ENCODE measurements at regions not wholly inside any gene's neighbourhood (a gene's known extent, or its start where the extent isn't known, plus 50 kb on each side); places are given as distances from the start of the nearest gene placed in this dataset.

GRCh38 chr1:195794225-195794624 is 814.0 kb downstream of the KCNT2 start:
- no peak for DNase-seq
- Mint-ChIP-seq H3K4me1 (no peaks in the 10 kb centered on the region), H3K9me3 (peaks cover 5% of the 10 kb centered on the region), H3K27me3 (no peaks in the 10 kb centered on the region), H3K27ac (no peak overlapping the region), H3K4me3 (no peak overlapping the region), H3K36me3 (ENCODE audit: low read depth) (no peaks in the 10 kb centered on the region)
- POLR2A ChIA-PET: no interaction called here
- intact Hi-C loops (cut with micrococcal nuclease): no loop called here
- ATAC-seq (ENCODE audit: low read depth): no peak
- CTCF ChIA-PET: no interaction called here
- no peak for TF ChIP-seq CTCF (IDR thresholded peaks at IDR 0.05)

GRCh38 chr1:195791796-195792195 is 816.4 kb downstream of the KCNT2 start:
- peaks cover 8% of the 10 kb centered on the region for H3K9me3 Mint-ChIP-seq
- ChIA-PET CTCF (no interaction called here), POLR2A (no interaction called here)
- no peak overlapping the region for H3K27ac Mint-ChIP-seq
- no peaks in the 10 kb centered on the region for H3K27me3 Mint-ChIP-seq
- H3K4me1 Mint-ChIP-seq: no peaks in the 10 kb centered on the region
- intact Hi-C loops (cut with micrococcal nuclease): no loop called here
- no peak for ATAC-seq (ENCODE audit: low read depth)
- no peak for DNase-seq
- no peak for TF ChIP-seq CTCF (IDR thresholded peaks at IDR 0.05)
- H3K36me3 Mint-ChIP-seq (ENCODE audit: low read depth): no peaks in the 10 kb centered on the region
- no peak overlapping the region for H3K4me3 Mint-ChIP-seq

GRCh38 chr1:195790514-195791168 is 817.6 kb downstream of the KCNT2 start:
- Mint-ChIP-seq H3K4me3 (no peak overlapping the region), H3K4me1 (no peaks in the 10 kb centered on the region), H3K27me3 (no peaks in the 10 kb centered on the region), H3K9me3 (peaks cover 8% of the 10 kb centered on the region), H3K27ac (no peak overlapping the region), H3K36me3 (ENCODE audit: low read depth) (no peaks in the 10 kb centered on the region)
- DNase-seq (no peak), ATAC-seq (ENCODE audit: low read depth) (no peak)
- ChIA-PET CTCF (no interaction called here), POLR2A (no interaction called here)
- intact Hi-C loops (cut with micrococcal nuclease): no loop called here
- no peak for TF ChIP-seq CTCF (IDR thresholded peaks at IDR 0.05)

- H3K4me3 Mint-ChIP-seq: no peak overlapping the region
- POLR2A ChIA-PET: no interaction called here
Measured at GRCh38 chr1:195789321-195789720, 818.9 kb downstream of the KCNT2 start.

GRCh38 chr1:195788721-195789120 is 819.5 kb downstream of the KCNT2 start:
- no peak for DNase-seq
- no peaks in the 10 kb centered on the region for H3K4me1 Mint-ChIP-seq
- H3K27me3 Mint-ChIP-seq: no peaks in the 10 kb centered on the region
- POLR2A ChIA-PET: no interaction called here
- no peak for TF ChIP-seq CTCF (IDR thresholded peaks at IDR 0.05)
- CTCF ChIA-PET: no interaction called here
- no peaks in the 10 kb centered on the region for H3K36me3 Mint-ChIP-seq (ENCODE audit: low read depth)
- no peak overlapping the region for H3K27ac Mint-ChIP-seq
- H3K9me3 Mint-ChIP-seq: peaks cover 6% of the 10 kb centered on the region
- intact Hi-C loops (cut with micrococcal nuclease): no loop called here
- no peak overlapping the region for H3K4me3 Mint-ChIP-seq
- no peak for ATAC-seq (ENCODE audit: low read depth)

More at GRCh38 chr1:195789321-195789720, 818.9 kb downstream of the KCNT2 start:
- ATAC-seq (ENCODE audit: low read depth) (no peak), DNase-seq (no peak)
- peaks cover 8% of the 10 kb centered on the region for H3K9me3 Mint-ChIP-seq
- no peak overlapping the region for H3K27ac Mint-ChIP-seq
- no peaks in the 10 kb centered on the region for H3K36me3 Mint-ChIP-seq (ENCODE audit: low read depth)
- no peaks in the 10 kb centered on the region for H3K4me1 Mint-ChIP-seq
- CTCF ChIA-PET: no interaction called here
- intact Hi-C loops (cut with micrococcal nuclease): no loop called here
- H3K27me3 Mint-ChIP-seq: no peaks in the 10 kb centered on the region
- TF ChIP-seq CTCF (IDR thresholded peaks at IDR 0.05): no peak
